ENCODE measurements at regions not wholly inside any gene's neighbourhood (a gene's known extent, or its start where the extent isn't known, plus 50 kb on each side); places are given as distances from the start of the nearest gene placed in this dataset.

GRCh38 chr18:2400701-2401196 lies 170.6 kb downstream of the METTL4 start:
- no peak for TF ChIP-seq CTCF (IDR thresholded peaks at IDR 0.05; ENCODE audit: insufficient read depth, low read depth, low read length)
- TF ChIP-seq EZH2 (IDR thresholded peaks at IDR 0.05; ENCODE audit: insufficient read depth, low read length) = no peak
- DNase-seq (ENCODE audit: low read depth) (no peak), FAIRE-seq (no peak)
- no peak overlapping the region for H3K27ac Mint-ChIP-seq (ENCODE audit: unreplicated experiment)
- H3K4me1 ChIP-seq (ENCODE audit: insufficient read depth, low read length) = no peaks in the 10 kb centered on the region
- no peak overlapping the region for H3K9ac ChIP-seq (ENCODE audit: low read length)
- no peaks in the 10 kb centered on the region for H3K27me3 ChIP-seq (ENCODE audit: insufficient read depth, low read length)
- H3K36me3 ChIP-seq (ENCODE audit: insufficient read depth, low read length) = no peaks in the 10 kb centered on the region
- no peak overlapping the region for H3K4me2 ChIP-seq (ENCODE audit: low read length)
- H3K79me2 ChIP-seq (ENCODE audit: insufficient read depth, low read length) = no peaks in the 10 kb centered on the region
- no peaks in the 10 kb centered on the region for H3K27me3 Mint-ChIP-seq (ENCODE audit: low read depth, unreplicated experiment)
- peaks cover 10% of the 10 kb centered on the region for H3K4me1 Mint-ChIP-seq (ENCODE audit: low read depth, unreplicated experiment)
- no peaks in the 10 kb centered on the region for H4K20me1 ChIP-seq (ENCODE audit: insufficient read depth, low read length)
- no peak overlapping the region for H3K4me3 Mint-ChIP-seq (ENCODE audit: unreplicated experiment)
- no peaks in the 10 kb centered on the region for H3K9me3 ChIP-seq (ENCODE audit: insufficient read depth, low read depth, low read length)
- H3K36me3 Mint-ChIP-seq (ENCODE audit: low read depth, unreplicated experiment) = no peaks in the 10 kb centered on the region
- no peaks in the 10 kb centered on the region for H3K9me3 Mint-ChIP-seq (ENCODE audit: unreplicated experiment)
- no peak overlapping the region for H2AFZ ChIP-seq (ENCODE audit: low read depth, low read length)
- H3K27ac ChIP-seq (ENCODE audit: low read depth, low read length) = no peak overlapping the region
- no peak overlapping the region for H3K4me3 ChIP-seq (ENCODE audit: insufficient read depth, low read depth, low read length)

GRCh38 chr18:2402084-2402483 lies 169.2 kb downstream of the METTL4 start:
- Mint-ChIP-seq H3K27me3 (ENCODE audit: low read depth, unreplicated experiment) (no peaks in the 10 kb centered on the region), H3K4me3 (ENCODE audit: unreplicated experiment) (no peak overlapping the region), H3K27ac (ENCODE audit: unreplicated experiment) (peak overlapping the region; percentile 8), H3K4me1 (ENCODE audit: low read depth, unreplicated experiment) (peaks cover 10% of the 10 kb centered on the region), H3K9me3 (ENCODE audit: unreplicated experiment) (no peaks in the 10 kb centered on the region), H3K36me3 (ENCODE audit: low read depth, unreplicated experiment) (no peaks in the 10 kb centered on the region)
- H3K36me3 ChIP-seq (ENCODE audit: insufficient read depth, low read length) = no peaks in the 10 kb centered on the region
- DNase-seq (ENCODE audit: low read depth) = peak; percentile 87
- H3K4me2 ChIP-seq (ENCODE audit: low read length) = no peak overlapping the region
- H3K27ac ChIP-seq (ENCODE audit: low read depth, low read length) = no peak overlapping the region
- no peaks in the 10 kb centered on the region for H3K79me2 ChIP-seq (ENCODE audit: insufficient read depth, low read length)
- no peak overlapping the region for H2AFZ ChIP-seq (ENCODE audit: low read depth, low read length)
- no peak for TF ChIP-seq EZH2 (IDR thresholded peaks at IDR 0.05; ENCODE audit: insufficient read depth, low read length)
- no peak for TF ChIP-seq CTCF (IDR thresholded peaks at IDR 0.05; ENCODE audit: insufficient read depth, low read depth, low read length)
- no peak overlapping the region for H3K9ac ChIP-seq (ENCODE audit: low read length)
- H4K20me1 ChIP-seq (ENCODE audit: insufficient read depth, low read length) = no peaks in the 10 kb centered on the region
- H3K4me1 ChIP-seq (ENCODE audit: insufficient read depth, low read length) = no peaks in the 10 kb centered on the region
- no peaks in the 10 kb centered on the region for H3K27me3 ChIP-seq (ENCODE audit: insufficient read depth, low read length)
- peak; percentile 94 for FAIRE-seq
- no peak overlapping the region for H3K4me3 ChIP-seq (ENCODE audit: insufficient read depth, low read depth, low read length)
- H3K9me3 ChIP-seq (ENCODE audit: insufficient read depth, low read depth, low read length) = no peaks in the 10 kb centered on the region

- peak; percentile 63 for DNase-seq (ENCODE audit: low read depth)
- Histone ChIP-seq H3K9ac (ENCODE audit: low read length) (no peak overlapping the region), H3K4me3 (ENCODE audit: insufficient read depth, low read depth, low read length) (no peak overlapping the region), H3K4me1 (ENCODE audit: insufficient read depth, low read length) (peaks cover 16% of the 10 kb centered on the region), H3K4me2 (ENCODE audit: low read length) (no peak overlapping the region), H3K27ac (ENCODE audit: low read depth, low read length) (no peak overlapping the region), H4K20me1 (ENCODE audit: insufficient read depth, low read length) (no peaks in the 10 kb centered on the region), H2AFZ (ENCODE audit: low read depth, low read length) (no peak overlapping the region), H3K27me3 (ENCODE audit: insufficient read depth, low read length) (no peaks in the 10 kb centered on the region), H3K9me3 (ENCODE audit: insufficient read depth, low read depth, low read length) (no peaks in the 10 kb centered on the region), H3K36me3 (ENCODE audit: insufficient read depth, low read length) (no peaks in the 10 kb centered on the region), H3K79me2 (ENCODE audit: insufficient read depth, low read length) (no peaks in the 10 kb centered on the region)
- no peaks in the 10 kb centered on the region for H3K36me3 Mint-ChIP-seq (ENCODE audit: low read depth, unreplicated experiment)
- no peaks in the 10 kb centered on the region for H3K9me3 Mint-ChIP-seq (ENCODE audit: unreplicated experiment)
- peaks cover 25% of the 10 kb centered on the region for H3K4me1 Mint-ChIP-seq (ENCODE audit: low read depth, unreplicated experiment)
- H3K27me3 Mint-ChIP-seq (ENCODE audit: low read depth, unreplicated experiment) = no peaks in the 10 kb centered on the region
- TF ChIP-seq CTCF (IDR thresholded peaks at IDR 0.05; ENCODE audit: insufficient read depth, low read depth, low read length) (no peak), EZH2 (IDR thresholded peaks at IDR 0.05; ENCODE audit: insufficient read depth, low read length) (no peak)
- no peak overlapping the region for H3K4me3 Mint-ChIP-seq (ENCODE audit: unreplicated experiment)
- peak; percentile 81 for FAIRE-seq
- H3K27ac Mint-ChIP-seq (ENCODE audit: unreplicated experiment) = no peak overlapping the region
Measured at GRCh38 chr18:2406544-2406943, 164.8 kb downstream of the METTL4 start.

All from astrocyte (in vitro differentiated cells and primary cell).